ENCODE measurements at regions not wholly inside any gene's neighbourhood (a gene's known extent, or its start where the extent isn't known, plus 50 kb on each side); places are given as distances from the start of the nearest gene placed in this dataset.

DNA sequence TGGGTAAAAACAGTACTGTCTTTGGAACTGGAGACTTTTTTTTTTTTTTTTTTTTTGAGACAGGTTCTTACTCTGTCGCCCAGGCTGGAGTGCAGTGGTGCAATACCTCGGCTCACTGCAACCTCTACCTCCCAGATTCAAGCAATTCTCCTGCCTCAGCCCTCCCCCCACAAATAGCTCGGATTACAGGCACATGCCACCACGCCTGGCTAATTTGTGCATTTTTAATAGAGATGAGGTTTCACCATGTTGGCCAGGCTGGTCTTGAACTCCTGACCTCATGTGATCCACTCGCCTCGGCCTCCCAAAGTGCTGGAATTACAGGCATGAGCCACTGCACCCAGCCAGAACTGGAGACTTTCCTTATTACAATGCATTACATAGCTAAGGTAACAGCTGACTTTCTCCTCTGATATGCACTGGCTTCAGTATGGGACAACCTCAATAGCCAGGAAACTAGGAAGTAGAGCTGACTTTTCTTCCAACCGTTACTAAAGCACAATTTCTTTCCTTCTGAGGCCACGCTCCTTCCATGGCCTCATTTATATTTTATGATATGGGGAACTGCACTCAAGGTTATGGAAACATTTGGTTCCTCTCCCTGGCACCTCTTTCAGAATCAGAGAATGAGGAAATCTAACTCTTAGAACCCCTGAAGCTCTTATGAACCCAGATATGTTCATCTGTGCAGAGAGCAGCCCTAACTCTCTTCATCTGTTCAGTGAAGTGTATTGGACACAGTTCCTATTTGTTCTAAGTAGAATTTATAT is 53.5 kb upstream of the FAM9B start:
- DNase-seq: no peak

DNA sequence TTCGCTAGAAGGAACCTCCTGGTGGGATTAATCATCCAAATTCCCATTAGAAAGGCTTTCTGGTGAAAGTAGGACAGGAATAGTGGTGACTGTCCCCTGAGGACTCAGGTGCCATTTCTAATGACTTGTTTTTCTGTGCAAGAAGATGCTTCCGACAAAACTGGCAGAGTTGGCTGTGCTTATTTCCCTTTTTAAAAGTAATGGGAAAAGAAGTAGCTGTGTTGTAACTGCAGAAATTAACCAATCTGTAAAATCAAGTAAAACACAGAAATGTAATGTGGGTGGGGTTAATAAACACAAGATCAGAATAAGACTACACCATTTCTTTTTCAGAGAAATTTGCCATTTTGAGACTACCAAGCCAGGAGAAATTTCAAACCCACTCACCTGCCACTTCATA is 55.0 kb upstream of the FAM9B start:
- no peak for DNase-seq

DNA sequence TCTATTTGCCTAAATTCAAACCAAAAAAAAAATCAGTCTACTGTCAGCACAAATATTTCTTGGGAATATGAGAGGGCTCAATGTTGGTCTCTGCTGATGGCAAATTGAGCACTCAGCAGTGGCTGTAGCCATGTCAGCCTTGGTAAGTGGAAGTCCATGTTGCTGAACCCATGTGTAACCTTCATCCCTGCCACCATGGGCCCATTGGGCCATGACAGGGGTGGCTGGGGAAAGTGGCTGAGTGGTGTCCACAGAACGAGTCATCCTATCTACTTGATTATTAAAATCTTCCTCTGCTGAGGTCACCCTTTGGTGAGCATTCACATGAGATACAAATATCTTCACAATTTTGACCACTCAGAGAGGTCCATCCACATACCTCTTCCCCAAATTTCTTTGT is 56.8 kb upstream of the FAM9B start:
- DNase-seq: no peak

GRCh38 chrX:9091258-9091657 is 57.3 kb upstream of the FAM9B start:
- no peak for DNase-seq

DNA sequence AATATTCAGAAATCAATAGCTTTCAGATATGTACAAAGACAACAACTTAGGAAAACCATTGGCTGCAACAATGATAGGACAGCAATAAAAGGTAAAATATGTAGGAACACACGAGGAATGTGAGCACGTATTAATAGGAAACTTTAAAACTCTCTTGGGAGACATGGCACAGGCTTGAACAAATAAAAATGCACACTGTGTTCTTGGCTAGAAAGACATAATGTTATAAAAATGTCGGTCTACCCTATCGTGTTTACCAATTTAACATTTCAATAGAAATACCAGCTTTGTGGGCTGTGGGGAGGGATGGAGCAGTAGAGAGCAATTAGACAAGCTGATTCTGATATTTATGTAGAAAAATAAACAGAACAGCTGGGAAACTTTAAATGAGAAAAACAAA is 69.0 kb upstream of the FAM9B start:
- DNase-seq: no peak

DNA sequence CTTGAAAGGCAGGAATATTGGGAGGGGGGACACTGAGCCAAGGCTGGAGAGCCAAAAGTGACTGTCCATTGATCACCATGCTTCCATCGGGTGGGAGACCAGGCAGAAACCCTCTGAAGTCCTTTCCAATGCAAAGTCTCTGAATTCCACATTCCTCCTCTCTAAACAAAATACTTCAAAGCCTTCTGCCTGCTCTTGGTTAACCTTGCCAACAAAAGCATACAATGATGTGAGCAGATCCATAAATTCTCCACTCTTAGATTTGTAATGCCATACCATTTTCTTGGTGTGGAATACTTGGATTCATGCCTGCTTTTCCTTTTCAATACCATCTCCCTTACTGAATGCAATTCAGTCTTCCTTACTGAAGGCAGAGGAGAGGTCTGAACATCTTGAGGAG is 74.1 kb upstream of the FAM9B start:
- no peak for DNase-seq

- no peak for DNase-seq
Measured at GRCh38 chrX:9110808-9111207, 76.9 kb upstream of the FAM9B start.

DNA sequence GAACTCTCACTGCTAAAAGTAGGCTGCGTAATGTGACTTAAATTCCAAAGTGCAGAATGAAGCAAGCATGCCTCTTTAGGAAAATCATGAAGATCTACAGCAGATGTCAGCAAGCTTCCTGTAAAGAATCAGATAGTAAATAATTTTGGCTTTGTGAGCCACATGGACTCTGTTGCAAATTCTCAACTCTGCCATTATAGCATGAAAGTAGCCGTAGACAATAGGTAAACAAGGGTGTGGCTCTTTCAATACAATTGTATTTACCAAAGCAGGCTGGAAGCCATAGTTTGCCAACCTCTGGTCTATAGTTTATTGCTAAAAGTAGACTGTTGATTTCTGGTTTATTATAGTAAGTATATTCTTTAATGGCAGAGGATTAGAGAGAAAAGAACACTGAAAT is 80.3 kb upstream of the FAM9B start:
- no peak for DNase-seq

- DNase-seq: no peak
Measured at GRCh38 chrX:9117851-9118250, 83.9 kb upstream of the FAM9B start.

DNA sequence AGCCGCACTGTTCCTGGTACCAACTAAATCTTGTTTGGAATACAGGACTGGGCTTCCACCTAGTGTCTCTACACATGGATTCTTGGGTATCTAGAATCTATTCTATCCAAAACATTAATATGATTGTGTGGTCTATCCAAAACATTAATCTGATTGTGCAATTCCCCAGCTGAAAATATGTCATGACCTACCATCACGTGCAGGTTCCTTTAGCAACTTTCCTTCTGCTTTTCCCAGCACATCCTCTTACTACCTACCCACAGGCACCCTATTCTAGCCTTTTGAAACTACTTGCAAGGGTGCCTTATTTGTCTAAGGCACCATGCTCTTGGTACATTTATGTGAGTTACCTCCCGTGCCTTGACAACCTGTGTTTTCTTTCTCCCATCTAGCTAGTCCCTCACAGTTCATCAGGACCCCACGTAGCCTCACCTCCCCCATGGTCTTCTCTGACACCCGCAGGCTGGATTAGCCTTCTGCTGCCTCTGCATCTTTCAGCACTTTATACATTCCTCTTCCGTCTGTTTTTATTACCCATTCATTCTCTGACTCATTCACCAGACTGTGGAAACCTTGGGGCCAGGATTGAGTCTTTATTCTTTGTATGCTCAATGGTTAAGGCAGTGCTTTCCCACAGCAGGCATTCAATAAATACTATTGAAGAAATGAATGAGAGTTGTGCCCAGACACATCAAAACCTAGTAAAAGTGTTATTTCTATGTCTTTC is 88.8 kb upstream of the FAM9B start:
- DNase-seq: no peak

DNA sequence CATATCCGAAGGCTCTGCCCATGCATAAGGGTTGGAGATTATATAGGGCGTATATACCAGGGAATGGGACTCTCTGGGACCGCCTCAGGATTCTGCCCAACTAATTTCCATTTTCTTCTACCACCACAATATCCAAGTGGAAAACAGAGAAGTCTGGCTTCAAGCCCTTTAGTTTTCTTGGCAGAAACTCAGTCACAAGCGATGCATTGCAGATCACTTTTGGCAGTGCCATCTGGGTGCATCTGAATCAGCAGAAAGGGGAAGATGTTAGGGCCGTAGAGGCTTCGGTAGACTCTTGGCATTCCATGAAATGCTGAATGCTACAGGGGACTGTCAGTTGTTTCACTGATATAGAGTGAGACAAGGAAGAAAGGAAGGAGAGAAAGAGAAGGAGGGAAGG is 94.1 kb upstream of the FAM9B start:
- no peak for DNase-seq

DNA sequence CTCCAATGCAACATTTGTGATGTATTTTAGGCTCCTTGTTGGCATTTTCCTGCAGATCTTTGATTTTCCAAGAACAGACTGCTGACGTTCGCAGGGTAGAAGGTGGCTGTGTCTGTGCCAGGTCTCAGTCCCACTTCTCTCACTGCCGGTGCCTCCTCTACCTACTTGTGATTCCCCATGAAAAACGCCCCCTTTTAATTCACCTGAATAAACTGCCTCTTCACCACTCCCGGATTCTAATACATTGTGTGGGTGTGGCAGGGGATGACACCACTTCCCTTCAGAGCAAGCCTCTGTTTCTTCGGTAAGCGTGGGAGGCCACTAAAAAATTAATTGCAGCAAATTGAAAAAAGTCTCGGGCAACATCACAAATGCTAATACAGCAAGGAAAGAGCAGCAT is 96.1 kb upstream of the FAM9B start:
- DNase-seq: no peak

DNA sequence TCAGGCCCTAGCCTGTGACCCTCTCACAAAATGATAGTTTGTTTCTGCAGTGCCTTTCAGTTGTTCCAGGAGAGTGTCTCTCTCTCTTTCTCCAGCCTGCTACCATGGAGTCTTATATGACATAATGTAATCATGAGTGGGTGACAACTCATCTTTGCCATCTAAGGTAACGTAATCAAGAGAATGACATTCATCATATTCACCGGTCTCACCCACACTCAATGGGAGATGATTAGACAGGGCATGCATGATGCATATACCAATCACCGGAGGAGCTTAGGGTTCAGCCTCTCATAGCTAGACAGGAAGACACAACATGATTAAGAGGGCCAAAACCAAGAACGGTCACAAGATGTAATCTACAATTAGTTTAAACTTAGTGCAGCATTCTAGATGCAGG is 97.1 kb upstream of the FAM9B start:
- DNase-seq: no peak

DNA sequence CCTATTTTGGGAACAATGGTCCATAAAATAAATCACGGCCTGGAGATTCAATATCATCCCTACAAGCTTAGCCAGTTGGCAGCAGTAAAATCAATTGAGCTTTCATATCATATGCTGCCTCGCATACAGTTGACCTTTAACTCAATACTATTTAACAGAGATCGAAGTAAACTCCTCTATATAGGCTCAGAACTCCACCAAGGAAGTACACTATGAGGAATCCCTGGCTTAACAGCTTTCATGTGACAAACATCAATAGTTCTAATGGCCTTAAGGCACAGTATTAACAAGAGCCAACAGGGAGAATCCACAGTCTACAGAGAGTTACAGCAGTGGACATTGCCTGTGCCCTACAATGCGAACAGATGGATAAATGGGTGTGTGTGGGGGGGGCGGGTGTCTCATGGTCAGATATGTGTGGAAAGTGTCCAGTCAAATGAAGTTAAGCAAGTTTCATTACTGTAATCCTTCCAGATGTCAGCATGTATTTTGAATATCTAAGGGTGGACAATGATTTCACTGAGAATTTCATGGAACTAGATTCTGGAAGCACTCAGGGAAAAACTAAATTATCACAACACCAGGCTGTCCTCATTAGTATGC is 98.2 kb upstream of the FAM9B start:
- DNase-seq: no peak

- DNase-seq: no peak
Measured at GRCh38 chrX:9133426-9133825, 99.5 kb upstream of the FAM9B start.

DNA sequence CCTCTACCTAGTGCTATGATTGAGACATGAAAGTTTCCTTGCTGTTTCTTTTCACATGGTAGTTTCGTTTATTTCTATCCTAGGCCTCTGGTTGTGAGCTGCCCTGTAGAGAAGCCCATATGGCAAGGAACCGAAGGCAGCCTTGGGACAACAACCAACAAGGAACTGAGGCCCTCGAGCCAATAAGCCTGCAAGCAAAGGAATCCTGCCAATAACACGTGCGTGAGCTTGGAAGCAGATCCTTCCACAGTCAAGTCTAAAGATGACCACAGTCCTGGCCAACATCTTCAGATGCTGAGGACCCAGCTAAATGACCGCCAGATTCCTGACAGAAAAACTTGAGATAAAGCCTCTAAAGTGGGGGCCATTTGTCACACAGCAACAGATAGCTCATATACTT is 100.4 kb upstream of the FAM9B start:
- no peak for DNase-seq

DNA sequence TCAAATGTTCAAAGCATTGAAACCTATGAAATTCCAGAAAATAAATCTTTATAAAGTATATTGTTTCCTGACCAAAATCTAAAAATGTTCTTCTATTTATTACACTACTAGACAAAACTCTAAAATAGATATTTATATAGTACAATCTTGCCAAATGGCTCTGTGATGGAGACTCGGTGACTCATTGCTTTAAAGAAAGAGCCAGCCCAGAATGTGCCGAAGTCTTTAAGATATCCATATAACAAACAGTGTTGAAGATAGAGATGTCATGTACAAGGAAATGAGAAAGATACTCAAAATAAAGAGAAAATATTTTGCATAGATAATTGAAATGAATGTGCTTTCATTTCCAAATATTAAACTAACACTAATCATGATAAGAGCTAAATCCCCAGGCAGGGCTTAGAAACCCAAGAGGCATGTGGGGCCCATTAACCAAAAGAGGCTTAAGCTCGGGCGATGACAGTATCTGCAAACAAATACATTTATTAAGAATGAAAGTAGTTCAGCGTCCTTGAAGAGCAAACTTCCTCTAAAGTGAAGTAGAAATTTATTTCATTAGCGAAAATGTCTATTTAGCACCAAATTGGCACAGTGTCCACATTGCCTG is 102.1 kb upstream of the FAM9B start:
- no peak for DNase-seq

GRCh38 chrX:9137152-9137551 is 103.2 kb upstream of the FAM9B start:
- no peak for DNase-seq

GRCh38 chrX:9141496-9141895 is 107.6 kb upstream of the FAM9B start:
- DNase-seq: no peak

- no peak for DNase-seq
Measured at GRCh38 chrX:9144701-9145241, 110.8 kb upstream of the FAM9B start.

- DNase-seq: no peak
Measured at GRCh38 chrX:9146657-9147056, 112.7 kb upstream of the FAM9B start.

GRCh38 chrX:9147086-9147485 is 113.2 kb upstream of the FAM9B start:
- DNase-seq: no peak

DNA sequence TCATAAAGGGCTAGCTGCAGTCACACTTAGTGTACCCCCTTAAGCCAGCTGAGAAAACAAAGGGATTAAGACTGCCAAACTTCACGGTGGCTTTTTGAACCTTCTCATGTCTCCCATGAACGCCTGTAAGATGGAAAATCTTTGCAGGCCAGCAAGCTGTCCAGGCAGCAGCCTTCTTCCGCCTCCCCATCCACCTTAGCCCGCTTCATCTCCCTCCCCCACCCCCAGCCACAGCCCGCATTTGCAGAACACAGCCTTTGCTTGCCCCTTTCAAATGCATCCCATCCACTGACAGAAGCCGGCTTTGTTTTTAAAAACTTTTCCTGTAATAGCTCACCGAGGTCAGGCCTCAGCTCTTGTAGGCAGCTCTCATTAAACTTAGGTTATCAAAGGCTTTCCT is 113.8 kb upstream of the FAM9B start:
- no peak for DNase-seq

Measured in NCI-H446 (cell line).